Fibroblast of the conjunctiva (primary cell): ENCODE measurements at regions not wholly inside any gene's neighbourhood (a gene's known extent, or its start where the extent isn't known, plus 50 kb on each side); places are given as distances from the start of the nearest gene placed in this dataset.
"Not testable (repeated sequence)": the region's sequence is repeated elsewhere in the genome, so short reads cannot be mapped to it uniquely, and the experiment has no call there.

Experiments used
- DNase-seq: peaks from one replicate; pipeline ENCODE4 v3.0.0-alpha.2; 2010; ENCODE audit warnings: low read depth

DNA sequence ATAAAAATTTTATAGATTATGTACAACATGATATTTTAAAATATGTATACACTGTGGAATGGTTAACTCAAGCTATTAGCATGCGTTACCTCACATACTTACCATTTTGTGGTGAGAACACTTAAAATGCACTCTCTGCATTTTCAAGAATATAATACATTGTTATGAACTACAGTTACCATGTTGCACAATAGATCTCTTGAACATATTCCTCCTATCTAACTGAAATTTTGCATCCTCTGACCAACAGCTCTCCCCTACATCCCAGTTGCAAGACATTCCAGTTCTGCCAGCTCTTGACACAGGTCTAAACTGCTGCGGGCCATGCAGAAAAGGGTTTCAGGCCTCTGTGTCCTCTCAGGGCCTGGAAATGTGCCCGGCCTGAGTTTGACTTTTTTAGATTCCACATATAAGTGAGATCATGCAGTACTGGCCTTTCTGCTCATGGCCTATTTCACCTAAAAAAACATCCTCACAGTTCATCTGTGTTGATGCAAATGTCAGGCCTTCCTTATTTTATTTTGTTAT, 113.7 kb downstream of the CDCA7 start:
- no peak for DNase-seq

DNA sequence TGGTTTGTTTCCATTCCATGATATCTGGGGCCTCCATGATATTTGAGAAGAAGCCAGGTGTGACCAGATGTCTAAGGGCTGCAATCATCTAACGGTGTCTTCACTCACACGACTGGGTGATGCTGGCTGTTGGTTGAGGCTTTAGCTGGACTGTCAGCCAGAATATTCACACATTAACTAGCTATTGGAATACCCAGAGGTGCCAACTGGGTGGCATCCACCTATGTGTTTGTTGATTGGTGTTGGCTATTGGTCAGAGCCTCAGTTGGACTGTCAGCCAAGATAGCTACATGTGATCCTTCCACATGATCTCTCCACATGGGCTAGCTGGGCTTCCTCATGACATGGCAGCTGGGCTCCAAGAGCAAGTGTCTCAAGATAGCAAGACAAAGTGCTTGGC, 117.4 kb downstream of the CDCA7 start:
- DNase-seq: no peak

DNA sequence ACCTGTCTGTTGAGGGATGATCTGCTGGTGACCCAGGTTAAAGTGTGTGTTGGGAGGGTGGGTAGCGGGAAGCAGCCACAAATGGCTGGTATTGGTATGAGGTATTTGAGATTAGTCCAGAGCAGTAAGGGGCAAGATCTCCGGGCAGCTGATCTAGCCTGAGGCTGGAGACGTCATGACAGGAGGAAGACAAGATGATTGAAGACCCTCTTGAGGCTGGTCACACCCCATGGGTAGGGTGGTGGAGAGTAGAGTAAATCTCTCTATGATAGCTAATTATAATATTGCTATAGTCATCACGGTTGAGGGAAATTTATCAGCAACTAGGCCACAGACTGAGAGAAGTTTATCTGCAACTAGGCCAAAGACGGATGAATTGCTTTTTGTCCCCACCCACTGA, 128.5 kb downstream of the CDCA7 start:
- DNase-seq: no peak

DNA sequence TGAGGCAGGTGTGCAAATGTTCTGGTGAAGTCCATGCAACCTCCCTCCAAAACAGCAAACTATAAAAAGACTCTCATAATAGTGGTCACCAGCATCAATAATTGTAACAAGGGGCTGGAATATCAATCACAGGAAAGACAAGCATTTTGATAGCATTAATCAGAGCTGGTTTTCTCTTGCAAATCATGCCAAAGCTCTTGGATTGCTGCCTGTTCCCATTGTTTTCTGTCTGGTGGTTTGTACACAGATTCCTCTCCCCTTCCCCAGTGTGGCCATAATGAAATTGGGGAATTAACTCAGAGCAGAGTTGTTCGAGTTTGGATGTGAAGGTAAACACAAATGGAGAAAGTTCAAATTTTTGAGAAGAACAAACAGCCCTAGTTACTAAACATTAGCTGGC, 134.2 kb downstream of the CDCA7 start:
- DNase-seq: no peak

DNA sequence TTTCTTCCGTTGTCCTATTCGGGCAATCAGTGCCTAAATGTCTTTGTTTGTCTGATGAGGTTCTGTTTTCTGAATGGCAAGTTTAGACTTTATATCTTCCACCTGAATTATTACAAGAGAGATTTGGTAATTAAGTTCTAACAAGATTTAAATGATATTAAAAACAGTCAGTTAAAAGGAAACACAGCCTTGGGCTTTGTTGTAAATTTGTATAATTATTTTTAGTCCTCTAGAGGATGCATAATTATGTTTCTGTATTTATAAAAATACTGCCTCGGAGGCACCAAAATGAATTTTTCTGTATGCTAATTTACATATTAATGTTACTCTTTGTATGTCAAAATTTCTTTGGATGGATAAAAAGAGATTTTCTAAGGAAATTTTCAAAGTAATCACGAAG, 136.7 kb downstream of the CDCA7 start:
- no peak for DNase-seq

DNA sequence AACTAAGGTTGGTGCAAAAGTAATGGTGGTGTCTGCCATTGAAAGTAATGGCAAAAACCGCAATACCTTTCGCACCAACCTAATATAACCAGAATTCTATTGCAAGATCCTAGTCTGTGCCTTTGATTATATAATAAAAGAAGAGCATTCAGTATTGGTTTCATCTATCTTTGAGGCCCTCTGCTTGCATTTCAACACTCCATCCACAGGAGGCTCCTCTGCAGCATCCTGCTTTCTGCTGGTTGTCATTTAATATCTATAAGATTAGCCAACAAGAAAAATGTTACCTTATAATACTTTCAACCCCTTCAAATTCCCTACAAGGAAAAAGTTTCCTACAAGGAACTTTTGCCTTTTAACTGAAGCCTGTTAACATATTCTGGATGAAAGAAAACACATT, 139.2 kb downstream of the CDCA7 start:
- no peak for DNase-seq

DNA sequence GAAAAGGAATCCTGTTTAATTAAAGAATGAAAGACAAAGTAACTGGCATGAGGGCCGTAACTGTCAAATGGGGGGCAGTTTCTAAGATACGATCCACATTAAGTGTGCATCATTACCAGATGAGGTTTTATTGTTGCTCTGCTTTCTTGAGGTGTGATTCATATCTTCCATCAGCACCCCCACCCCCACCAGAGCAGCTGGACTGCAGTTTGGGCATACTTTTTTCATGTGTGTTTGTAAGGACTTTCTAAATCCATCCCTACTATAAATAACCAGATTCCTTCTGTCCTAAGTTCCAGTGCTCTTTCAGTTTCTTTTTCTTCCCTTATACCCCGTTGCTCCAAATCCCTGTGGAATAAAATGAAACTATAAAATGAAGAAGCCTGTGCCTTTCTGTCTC, 142.1 kb downstream of the CDCA7 start:
- peak; percentile 5 for DNase-seq

DNA sequence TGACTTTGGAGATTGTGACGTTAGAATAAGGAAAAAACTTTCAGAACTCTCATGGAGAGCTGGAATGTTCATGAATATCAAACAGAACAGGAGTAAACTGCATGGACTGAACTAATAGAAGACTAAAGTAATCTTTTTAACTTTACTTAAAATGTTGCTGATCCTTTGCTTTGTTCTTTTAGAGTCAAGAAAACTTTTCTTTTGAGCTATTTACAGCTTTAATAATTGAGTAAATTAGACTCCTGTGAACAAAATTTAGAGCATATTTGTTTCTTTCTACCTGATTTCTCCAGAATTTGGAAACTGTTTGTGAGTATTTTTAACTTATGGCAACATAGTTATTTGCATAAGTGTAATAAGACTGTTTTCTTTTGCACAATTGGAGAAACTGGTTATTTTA, 146.3 kb downstream of the CDCA7 start:
- DNase-seq: no peak

DNA sequence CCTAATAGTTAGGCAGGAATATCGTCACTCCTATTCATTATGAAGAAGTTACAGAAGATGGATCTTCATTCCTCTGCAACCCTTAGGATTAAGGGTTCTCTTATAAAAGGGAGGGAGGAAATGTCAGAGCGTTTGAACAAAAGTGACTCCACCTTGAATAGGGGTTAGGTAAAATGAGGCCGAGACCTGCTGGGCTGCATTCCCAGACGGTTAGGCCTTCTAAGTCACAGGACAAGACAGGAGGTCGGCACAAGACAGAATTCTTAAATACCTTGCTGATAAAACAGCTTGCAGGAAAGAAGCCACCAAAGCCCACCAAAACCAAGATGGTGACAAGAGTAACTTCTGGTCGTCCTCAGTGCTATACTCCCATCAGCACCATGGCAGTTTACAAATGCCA, 147.6 kb downstream of the CDCA7 start:
- no peak for DNase-seq

DNA sequence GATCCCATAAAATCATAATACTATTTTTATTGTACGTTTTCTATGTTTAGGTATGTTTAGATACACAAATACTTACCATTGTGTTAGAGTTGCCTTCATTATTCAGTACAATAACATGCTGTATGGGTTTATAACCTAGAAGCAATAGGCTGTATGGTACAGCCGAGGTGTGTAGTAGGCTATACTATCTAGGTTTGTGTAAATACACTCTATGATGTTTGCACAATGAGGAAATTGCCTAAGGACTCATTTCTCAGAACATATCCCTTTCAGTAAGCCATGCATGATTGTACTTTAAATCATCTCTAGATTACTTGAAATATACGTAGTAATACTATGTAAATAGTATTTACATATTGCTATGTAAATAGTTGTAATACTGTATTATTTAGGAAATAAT, 156.7 kb downstream of the CDCA7 start:
- no peak for DNase-seq

DNA sequence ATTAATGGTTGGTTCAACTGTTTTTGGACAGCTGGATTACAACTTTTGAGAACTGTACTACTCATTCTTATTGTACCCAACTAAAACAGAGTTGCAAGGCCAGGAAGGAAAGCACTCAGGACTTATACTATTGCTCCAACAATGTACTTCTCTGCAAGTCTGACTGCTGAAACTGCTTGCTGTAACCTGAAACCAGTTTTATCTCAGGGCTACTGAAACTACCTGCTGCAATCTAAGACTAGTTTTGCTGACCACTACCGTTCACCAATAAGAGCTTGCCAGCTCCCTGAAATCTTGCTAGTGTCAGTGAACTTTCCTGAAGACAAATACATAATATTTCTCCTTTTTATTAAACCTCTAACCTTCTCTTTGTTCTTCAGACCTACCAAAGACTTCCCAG, 157.3 kb downstream of the CDCA7 start:
- DNase-seq: no peak

DNA sequence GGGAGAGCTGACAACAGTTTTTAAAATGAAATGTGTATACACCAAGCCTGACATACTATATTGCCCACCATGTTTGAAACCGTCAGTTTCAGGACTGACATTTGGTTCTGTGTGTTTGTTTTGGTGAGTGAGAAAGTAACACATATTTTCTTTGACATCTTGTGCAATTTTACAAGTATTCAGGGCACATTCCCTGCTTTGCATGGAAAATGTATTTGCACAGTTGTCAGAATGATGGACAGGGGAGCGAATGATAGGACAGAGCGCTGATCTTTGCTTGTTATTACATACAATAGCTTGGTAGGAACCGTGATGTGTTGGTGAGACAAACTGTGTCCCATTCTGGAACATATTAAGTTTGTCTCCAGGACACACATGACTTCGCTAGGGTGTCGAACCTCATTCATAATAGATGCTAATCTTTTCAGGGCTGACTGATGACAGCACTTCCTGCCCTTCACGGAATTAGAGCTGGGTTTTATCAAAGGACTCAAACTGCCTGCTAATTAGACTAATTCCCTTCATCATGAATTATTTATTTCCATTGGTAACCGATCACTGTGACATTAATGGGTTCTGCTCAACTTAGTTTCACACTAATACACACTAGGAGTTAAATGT, 158.5 kb downstream of the CDCA7 start:
- DNase-seq: no peak

DNA sequence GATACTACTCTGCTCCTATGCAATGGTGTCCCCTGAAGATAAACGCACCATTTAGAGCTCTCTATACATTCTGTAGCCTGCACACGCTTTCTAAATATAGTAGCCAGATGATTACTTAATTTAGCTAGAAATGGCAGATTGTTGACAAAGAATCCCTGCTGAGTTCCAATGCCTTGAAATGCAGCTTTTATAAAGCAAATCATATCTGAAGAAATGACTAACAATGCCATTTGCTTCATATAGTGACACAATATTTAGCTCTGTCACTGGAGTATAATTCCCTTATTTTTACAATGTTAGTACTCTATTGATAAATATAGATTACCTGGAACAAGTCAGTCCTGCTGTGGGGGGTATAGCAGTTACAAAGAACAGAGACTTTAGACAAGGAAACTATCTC, 166.2 kb downstream of the CDCA7 start:
- no peak for DNase-seq

DNA sequence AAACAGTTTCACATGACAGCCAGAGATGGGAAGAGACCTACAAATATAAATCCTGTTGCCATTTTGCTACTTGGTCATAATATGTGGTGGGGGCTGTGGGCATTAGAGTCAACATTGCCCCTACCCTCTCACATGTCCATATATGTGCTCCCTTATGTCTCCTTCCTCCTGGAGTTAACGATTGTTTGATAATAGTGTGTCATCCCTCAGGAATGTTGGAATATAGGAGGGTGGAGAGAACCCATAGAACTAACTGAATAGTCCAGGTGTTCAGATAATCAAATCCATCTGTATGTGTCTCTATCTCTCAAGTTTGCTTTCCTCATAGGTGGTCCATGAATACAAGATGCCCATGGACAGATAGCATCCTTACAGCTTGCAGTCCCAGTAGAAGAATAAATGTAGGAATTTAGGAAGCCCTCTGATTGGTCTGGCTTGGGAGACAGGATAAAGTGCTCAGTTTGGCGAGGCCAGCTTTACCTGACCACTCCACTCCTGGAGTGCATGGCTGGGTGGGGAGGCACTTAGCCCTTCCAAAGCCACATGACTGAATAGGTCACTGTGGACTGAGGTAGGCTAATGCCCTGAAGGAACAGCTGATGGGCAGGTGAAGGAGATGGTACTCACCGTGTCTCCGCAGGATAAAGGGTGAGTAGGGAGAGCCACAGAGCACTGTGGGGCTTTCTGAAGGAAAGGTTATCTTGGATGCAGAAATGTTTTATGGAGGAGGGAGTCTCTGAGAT, 166.9 kb downstream of the CDCA7 start:
- DNase-seq: no peak

DNA sequence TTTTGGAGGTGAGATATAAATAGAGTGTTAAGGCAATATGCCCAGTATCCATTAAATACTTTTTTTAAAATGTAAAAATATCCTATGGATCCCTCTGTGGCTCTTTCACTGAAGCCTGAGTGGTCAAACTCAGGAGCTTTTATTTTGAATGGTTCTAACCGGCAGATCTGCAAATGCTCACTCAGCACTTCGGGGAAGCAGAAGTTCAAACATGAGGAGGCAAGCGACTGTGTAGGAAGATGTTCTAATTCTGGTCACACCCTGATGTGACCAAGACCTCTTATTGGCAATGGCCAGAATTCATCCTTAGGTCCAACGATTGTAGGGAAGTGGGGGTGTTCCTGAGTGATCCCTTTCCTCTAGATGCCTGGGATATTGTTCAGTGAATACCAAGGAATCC, 168.8 kb downstream of the CDCA7 start:
- DNase-seq: no peak

DNA sequence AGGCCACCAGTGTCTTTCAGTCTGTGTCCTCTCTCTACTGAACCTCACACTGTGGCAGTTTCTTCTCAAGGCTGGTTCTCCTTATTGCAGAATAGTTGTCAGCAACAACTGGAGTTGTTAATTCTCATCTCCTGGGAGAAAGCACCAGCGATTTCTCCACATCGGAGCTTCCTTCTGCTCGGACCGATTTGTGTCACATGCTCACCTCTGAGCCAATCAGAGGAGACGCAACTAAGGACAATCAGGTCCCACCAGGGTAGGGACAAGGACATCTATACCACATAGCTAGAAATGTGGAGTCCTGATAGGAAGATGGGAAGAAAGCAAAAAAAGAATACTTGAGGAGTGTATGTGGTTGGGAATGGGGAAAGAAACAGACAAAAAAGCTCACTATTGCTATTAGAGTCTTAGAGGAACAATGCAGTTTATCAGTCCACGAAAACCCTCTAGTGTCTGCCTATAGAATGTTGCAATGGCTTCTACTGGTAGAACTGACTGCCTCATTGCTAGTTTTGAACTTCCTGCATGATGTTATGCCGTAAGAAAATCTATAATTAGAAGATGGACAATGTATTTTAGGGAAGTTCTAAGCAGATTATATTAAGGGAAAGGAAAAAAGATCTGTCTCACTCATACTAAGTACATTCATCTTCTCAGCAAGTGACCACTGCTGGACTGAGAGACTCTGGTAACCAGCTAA, 169.7 kb downstream of the CDCA7 start:
- no peak for DNase-seq

DNA sequence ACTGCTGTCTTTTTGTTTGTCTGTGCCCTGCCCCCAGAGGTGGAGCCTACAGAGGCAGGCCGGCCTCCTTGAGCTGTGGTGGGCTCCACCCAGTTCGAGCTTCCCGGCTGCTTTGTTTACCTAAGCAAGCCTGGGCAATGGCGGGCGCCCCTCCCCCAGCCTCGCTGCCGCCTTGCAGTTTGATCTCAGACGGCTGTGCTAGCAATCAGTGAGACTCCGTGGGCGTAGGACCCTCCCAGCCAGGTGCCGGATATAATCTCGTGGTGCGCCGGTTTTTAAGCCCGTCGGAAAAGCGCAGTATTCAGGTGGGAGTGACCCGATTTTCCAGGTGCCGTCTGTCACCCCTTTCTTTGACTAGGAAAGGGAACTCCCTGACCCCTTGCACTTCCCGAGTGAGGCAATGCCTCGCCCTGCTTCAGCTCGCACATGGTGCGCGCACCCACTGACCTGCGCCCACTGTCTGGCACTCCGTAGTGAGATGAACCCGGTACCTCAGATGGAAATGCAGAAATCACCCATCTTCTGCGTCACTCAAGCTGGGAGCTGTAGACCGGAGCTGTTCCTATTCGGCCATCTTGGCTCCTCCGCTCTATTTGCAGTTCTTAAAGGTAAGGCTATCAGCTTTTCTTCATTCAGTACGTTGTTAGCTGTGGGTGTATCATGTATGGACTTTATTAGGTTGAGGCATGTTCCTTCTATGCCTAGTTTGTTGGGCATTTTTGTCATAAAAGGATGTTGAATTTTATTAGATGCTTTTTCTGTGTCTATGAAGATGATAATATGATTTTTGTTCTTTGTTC, 178.3 kb downstream of the CDCA7 start:
- DNase-seq: not testable (repeated sequence)

DNA sequence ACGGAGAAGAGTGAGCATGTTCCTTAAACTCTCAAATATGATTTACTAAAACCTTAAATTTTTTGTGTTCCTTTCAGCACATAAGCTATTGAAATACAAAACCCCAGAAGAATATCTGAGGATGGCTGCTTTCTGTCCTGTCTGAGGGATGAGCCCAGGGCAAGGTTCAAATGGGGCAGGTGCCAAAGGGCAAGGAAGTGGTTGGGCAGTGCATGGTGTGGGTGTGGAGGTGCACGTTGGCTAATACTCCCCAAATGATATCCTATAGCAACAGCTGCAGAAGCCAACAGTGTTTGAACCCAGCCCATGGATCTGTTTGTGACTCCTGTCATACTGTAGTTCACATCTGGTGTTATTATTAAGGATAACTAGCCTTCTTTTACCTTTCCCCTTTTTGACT, 183.0 kb downstream of the CDCA7 start:
- DNase-seq: no peak

DNA sequence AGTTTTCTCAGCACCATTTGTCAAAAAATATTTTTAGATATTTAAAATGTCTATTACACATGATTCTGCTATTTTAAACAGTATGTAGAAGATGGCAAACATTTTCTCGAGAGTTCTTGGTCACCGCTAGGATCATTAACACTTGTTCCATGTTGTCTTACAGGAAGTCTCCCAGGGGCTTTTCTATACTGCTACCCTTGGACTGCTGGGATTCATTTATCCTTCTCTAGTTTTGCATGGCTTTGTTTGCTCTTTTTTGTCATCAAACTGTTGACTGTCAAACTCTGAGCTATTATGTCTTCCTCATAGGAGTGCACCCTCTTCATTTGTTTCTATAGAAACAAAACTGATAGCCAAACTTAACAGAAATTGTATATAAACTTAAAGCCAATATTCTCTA, 184.9 kb downstream of the CDCA7 start:
- no peak for DNase-seq

DNA sequence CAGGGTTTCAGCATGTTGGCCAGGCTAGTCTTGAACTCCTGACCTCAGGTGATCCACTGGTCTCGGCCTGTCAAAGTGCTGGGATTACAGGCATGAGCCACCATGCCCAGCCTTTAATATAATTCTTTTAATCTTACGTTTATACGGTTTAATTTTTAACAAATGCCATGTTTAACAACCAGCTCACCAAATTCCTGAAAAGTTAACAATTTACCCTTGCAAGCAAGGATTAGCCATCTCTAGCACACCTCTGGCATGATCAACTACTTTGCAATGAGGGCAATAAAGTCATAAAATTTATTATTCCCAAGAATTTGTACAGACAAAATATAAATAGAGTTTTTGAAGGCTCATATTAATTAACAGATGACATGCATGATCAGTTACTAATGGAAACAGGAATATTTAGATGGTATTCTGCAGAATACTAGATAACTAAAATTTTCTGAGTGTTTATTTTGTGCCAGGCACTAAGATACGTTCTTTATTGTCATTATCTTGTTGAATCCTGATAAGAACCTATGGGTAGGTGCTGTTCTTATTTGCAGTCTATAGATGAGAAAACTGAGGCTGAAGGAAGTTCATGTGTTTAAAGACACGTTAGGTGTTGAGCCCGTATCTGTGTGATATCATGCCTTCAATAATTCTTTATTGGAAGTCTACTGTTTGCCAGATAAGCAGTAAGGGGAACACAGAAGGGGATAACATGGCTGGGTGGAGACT, 190.1 kb downstream of the CDCA7 start:
- no peak for DNase-seq

DNA sequence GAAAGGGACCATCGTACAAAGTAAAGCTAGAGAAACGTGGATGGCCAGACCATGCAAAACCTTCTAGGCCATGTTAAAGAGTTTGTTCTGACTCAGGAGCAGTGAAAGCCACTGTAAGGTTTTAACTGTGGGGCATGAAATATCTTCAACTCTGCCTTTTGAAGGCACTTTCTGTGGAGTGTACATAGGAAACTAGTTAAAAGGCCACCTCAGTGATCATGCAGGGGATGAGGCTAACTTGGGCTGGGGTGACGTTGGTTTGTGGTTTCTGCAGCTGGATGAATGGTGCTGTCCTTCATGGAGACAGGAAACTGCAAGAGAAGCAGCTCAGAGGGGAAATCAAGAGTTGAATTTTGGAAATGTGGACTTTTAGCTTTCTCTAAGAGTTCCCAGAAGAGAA, 190.7 kb downstream of the CDCA7 start:
- no peak for DNase-seq

DNA sequence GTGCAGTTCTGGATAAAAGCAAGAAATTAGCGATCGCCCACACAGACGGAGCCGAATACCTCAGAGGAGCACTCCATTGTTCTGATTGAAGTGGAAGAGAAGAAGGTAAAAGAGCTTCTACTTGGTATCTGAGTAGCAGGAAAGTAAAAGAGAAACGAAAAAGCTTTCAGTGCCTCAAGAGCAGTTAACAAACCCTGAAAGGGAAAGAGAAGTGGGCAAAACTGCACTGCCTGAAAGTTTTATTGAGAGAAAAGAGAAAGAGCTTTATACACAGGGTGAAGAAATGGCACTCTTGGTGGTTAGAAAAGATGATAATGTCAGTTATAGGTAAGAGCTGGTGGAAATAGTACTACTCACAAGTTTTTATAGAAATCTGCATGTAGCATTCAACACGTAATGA, 192.8 kb downstream of the CDCA7 start:
- DNase-seq: no peak
